ENCODE measurements at regions not wholly inside any gene's neighbourhood (a gene's known extent, or its start where the extent isn't known, plus 50 kb on each side); places are given as distances from the start of the nearest gene placed in this dataset.
A peak's percentile ranks its signal among the peaks of the same experiment; 100 is the strongest.
"Not testable (repeated sequence)": the region's sequence is repeated elsewhere in the genome, so short reads cannot be mapped to it uniquely, and the experiment has no call there.

DNA sequence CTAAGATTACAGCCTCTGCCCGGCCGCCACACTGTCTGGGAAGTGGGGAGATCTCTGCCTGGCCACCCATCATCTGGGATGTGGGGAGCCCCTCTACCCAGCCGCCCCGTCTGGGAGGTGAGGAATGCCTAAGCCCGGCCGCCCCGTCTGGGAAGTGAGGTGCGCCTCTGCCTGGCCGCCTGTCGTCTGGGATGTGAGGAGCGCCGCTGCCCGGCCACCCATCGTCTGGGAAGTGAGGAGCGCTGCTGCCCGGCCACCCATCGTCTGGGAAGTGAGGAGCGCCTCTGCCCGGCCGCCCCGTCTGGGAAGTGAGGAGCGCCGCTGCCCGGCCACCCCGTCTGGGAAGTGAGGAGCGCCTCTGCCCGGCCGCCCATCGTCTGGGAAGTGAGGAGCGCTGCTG, 135.9 kb upstream of the PROKR2 start:
- DNase-seq: not testable (repeated sequence)

DNA sequence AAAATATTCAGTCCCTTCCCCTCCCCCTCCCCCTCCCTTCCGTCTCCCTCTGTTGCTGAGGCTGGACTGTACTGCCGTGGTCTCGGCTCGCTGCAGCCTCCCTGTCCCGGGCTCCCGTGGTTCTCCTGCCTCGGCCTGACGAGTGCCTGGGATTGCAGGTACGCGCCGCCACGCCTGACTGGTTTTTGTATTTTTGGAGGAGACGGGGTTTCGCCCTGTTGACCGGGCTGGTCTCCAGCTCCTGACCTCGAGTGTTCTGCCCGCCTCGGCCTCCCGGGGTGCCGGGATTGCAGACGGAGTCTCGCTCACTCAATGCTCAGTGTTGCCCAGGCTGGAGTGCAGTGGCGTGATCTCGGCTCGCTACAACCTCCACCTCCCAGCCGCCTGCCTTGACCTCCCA, 135.5 kb upstream of the PROKR2 start:
- DNase-seq: not testable (repeated sequence)

DNA sequence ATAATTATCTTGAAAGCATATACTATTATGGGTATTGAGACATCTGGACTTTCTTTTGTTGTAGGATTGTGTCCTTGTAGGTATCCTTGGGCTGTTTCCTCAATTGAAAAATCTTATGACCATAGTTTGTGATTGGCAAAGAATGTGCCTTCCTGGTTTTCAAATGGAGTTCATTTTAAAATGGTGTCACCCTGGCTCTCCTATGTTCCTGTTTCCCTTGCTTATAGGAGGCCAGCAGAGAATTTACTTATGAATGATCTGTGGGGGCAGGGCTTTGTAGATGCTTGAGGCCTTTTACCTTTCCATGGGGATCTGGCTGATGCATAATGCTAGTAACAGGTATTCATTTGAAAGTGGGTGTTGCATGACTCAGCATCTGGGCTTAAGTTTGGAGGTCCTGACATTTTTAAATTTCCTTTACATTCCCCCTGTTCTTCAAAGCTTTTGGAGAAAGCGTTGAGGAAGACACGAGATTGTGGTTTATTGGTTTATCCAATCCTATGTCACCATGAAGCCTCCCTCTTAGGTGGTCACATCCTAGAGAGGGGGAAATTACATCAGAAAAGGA, 135.0 kb upstream of the PROKR2 start:
- no peak for DNase-seq

DNA sequence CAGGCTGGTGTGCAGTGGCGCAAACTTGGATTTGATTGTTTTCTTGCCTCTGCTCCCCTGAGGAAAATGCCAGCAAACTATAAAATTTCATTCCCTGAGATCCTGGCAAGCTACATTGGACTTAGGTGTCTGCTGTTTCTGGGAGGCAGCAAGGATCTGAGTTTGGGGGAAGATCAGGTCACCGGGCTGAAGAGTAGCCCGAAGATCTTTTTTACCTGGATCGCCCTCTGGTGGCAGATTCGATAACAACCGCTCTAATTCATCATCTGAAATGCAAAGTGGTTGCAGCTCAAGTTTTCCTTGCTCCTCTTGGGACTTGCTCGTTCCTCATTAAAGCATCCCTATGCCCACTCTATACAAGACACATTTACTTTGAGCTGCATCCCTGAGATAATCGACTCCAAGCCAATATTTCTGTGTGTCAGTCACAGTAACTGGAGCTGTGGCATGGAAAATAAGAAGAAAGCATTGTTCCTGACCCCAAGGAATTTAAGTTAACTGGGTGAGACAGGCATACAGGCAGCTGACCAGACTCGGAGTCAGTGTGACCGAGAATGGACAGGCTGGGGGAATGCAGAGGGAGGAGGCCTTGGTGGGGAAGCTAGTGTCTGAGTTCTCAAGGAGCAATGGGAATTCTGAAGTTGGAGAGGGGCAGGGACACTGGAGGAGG, 131.8 kb upstream of the PROKR2 start:
- DNase-seq: peak; percentile 80

DNA sequence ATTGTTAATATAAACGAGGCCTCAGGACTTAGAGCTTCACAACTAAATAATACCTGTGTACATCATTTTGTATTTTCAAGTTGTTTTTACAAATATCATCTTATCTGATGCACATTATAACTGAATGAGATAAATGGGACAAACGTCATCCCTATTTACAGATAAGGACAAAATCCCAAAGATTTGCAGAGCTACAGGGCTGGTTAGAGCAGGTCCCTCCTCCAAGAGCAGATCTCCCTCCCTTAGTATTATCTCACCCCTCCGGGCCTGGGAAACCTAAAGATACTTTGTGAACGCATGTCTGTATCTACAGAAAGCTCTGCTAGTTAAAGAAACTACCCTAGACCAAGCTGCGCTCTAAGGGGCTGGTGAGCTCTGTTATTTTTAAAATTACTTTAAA, 130.4 kb upstream of the PROKR2 start:
- DNase-seq: no peak

DNA sequence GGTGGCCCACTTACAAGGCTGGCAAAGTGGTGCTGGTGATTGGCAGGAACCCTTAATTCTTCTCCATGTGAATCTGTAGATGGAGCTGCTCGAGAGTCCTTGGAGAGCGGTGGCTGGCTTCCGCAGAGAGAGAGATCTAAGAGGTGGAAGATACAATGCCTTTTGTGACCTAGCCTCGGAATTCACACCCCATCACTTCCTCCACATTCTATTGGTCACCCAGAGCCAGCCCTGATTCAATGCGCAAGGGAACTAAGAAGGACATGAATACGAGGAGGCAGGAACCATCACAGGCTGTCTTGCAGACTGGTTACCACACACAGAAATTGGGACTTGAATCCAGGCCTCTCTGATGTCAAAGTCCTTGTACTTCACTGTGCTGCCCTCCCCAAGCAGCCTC, 128.9 kb upstream of the PROKR2 start:
- DNase-seq: no peak

DNA sequence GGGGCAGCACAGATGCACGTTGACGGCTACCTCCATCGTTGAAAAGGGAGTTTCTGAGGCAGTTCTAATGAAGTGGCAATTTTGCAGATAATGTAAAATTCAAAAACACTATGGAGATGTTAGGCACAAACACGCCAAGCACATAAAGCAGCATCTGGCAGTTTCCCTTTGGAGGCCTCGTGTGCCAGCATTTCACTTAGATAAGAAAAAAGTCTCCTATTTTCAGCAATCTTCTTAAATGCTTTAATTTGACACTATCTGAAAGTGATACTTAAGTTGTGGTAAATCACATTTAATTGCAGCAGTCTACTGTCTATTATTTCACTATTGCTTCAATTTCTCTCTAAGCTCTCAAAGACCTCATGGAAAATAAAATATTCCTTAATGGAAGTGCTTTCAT, 125.3 kb upstream of the PROKR2 start:
- no peak for DNase-seq

DNA sequence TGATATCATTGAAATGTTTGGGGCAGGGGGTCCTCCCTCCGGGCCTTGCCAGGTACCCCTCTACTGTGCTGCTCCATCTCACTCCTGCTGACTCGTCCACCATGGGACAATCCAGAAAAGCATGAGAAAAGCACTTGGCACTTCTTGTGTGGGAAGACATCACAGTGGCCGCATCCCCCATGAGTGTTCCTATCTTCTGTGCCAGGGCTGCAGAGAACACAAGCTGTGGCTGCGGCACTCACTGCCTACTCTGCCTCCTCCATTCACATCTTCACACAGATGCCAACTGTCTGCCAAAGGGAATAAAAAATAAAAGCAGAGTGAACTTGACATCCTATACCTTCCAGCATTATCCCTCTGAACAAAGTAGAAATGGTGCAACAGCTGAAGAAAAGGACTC, 117.4 kb upstream of the PROKR2 start:
- no peak for DNase-seq

DNA sequence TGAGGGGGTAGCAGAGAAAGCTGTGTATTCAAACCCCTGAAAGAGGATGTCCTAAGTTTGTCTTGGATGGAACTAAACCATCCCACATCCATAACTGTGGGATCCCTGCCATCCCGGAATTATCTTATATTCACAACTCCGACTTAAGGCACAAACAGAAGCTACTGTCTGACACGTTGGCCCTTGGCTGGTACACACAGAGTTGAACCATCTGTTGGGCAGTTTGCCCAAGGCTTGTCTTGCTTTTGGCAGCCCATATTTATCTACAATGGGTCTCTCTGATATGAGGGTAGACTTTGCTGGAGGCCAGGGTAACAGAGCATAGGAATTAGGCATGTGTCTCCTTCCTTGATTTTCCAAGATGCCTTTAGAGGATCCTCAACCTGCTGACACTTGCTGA, 116.6 kb upstream of the PROKR2 start:
- DNase-seq: no peak

DNA sequence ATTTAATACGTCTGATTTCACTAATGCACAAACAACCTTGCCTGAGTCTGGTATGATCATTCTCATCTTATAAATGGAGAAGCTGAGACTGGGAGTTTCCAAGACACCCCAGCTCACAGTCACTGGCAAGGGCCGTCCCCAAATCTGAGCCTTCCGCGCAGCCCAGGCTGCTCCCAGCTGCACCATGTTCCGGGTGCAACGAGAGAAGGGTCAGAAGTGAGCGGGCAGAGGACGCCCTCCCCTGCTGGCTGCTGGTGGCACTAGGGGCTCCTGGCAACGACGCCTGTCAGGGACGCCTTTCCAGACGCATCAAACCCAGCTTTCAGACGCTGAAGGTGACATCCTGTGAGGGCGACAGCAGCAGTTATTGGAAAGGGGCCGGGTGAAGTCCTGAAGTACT, 115.3 kb upstream of the PROKR2 start:
- no peak for DNase-seq

DNA sequence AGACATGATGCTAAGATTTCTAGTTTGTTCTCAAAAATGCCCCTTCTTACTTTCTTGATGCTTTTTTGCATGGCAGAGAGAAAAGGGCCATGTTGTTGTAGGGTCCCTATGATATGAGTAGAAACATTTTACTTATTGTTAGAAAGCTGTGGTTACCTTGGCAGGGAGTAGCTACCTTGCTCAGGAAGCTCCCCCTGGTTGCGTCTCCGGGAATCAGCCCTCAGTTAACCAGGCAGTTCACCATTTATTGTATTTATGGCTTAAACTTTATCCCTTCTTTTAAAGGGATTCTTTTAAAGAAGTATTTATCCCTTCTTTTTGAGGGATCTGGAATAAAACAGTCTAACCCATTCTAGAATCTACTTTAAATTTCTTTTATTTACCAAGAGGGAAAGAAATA, 113.9 kb upstream of the PROKR2 start:
- DNase-seq: no peak

DNA sequence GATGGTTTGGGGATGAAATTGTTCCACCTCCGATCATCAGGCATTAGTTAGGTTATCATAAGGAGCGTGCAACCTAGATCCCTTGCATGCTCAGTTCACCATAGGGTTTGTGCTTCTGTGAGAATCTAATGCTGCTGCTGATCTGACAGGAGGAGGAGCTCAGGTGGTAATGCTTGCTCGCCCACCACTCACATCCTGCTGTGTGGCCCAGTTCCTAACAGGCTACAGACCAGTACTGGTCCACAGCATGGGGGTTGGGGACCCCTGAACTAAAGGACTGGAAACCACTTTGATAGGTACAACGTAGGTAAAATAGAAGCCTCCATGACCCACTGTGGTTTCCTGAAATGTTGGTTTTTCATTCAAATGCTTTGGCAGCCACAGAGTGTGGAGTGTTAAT, 109.3 kb upstream of the PROKR2 start:
- DNase-seq: no peak

DNA sequence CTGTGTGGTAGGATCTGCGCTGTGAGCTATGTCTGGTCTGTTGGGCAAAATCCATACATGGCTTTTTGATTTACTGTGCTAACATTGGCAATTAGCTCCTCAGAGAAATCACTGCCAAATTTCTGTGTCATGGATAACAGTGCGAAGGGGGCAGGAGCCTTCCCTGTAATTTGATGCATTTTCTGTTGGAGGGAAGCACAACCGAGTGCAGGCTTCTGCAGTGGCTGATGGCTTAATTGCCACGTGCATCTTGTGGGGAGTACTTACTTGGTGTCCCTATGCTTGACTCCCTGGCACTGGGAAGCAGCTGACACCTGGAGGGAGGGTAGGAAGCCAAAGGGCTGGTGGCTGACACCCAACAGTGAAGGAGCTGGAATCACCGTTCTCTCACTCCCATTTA, 99.3 kb upstream of the PROKR2 start:
- no peak for DNase-seq

DNA sequence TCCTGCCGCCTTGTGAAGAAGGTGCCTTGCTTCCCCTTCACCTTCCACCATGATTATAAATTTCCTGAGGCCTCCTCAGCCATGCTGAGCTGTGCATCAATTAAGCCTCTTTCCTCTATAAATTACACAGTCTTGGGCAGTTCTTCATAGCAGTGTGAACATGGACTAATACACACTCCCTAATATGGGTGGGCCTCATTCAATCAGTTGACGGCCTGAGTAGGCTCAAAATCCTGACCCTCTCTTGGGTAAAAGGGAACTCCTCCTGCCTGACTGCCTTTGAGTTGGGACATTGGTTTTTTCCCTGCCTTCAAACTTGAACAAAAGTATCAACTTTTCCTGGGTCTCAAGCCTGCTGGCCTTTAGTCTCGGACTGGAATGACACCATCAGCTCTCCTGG, 96.6 kb upstream of the PROKR2 start:
- DNase-seq: no peak

DNA sequence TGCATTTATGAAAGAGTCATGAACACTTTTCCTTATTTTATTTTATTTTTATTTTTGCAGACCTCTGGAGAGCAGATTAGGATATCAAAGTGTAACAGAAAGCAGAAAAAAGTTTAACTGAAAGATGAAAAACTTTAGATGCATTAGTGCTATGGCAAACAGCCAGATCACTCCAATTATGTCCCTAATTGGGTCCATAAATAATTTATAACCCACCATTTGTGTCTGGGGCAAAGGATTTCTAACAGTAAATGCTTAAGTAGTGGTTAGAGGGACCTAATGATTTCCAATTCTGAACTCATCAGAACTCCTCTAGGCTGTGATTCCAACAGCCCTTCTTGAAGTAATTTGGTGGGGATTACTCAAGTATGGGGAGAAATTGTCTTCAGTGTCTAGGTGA, 93.7 kb upstream of the PROKR2 start:
- DNase-seq: no peak

DNA sequence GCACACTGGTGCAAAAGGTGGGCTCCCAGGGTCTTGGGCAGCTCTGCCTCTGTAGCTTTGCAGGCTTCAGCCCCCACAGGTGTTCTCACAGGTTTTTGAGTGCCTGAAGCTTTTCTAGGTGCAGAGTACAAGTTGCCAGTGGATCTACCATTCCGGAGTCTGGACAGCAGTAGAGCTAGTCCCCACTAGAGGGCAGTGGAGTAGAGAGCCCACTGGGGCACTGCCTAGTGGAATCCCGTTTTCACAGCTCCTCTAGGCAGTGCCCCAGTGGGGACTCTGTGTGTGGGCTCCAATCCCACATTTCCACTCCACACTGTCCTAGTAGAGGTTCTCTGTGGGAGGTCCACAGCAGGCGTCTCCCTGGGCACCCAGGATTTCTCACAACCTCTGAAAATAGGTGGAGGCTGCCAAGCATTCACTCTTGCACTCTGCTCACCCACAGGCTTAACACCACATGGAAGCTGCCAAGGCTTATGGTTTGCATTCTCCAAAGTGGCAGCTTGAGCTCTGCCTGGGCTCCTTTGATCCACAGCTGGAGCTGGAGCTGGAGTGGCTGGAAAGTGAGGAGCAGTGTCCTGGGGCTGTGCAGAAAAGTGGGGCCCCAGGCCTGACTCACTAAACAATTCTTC, 86.3 kb upstream of the PROKR2 start:
- peak; percentile 64 for DNase-seq

DNA sequence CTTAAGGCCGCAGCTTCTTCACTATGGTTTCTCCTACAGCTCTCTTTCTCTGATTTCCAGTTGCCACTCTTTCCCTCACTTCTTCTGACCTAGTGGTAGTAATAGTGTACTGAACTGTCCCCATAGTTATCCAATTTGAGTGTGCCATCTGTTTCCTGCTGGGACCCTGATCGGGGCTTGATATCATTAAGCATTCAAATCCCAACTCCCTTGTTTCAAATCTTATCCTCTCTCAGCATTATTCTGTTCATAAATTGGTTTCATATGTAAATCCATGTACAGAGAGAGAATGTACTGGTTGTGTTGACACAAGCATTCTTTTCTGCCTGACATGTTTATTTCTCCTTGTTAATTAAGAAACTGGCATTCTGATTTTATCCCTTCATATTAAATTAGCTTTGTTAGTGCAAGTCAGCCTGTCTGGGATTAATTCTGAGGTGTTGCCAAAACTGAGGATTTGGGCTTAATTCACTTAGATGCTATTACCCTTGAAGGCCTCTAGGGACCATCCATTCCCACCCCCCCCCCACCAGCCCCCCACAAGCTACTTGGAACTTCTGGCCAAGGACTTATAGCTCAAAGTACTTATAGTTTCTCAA, 84.6 kb upstream of the PROKR2 start:
- DNase-seq: peak; percentile 96

DNA sequence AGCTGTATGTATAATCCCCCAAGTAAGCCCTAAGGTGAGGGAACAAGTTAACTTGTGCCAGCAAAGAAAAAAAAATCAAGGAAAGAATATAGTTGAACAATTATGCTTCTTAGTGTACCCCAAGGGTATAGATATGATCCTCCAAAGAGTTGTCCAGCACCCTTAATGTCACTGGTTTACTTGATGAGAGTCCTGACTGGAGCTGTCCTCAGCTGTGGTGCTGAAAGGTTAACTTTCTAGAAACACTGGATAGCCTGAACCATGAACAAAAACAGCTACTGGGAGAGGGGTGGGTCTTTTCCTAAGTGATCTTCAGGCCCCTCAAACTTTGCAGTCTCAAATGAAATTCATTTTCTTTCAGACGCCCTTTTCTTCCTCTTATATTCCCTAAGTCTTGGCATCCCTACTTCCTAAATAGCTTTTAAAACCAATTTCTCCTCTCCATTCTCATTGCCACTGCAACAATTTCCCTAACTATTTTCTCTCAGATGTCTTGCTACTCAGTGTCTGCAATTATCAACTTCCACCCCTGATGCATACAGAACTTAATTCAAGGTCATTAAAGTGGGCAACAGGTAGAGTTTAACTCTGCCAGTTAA, 83.5 kb upstream of the PROKR2 start:
- peak; percentile 6 for DNase-seq

DNA sequence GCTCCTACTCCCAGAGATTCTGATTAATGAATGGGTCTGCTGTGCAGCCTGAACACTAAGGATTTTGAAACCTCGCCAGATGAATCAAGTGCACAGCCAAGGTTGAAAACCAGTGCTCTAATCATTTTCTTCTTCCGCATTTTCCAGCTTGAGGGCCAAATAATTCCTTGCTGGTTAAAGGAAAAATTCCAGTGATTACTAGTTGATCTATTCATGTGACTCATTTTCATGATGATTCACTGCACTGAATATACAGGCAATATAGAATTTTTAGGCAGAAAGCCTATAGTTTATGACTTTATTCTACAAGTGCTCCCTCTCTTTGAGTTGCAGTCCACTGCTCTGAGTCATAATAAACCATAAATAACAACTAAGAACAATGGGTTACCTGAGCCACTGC, 80.6 kb upstream of the PROKR2 start:
- no peak for DNase-seq

DNA sequence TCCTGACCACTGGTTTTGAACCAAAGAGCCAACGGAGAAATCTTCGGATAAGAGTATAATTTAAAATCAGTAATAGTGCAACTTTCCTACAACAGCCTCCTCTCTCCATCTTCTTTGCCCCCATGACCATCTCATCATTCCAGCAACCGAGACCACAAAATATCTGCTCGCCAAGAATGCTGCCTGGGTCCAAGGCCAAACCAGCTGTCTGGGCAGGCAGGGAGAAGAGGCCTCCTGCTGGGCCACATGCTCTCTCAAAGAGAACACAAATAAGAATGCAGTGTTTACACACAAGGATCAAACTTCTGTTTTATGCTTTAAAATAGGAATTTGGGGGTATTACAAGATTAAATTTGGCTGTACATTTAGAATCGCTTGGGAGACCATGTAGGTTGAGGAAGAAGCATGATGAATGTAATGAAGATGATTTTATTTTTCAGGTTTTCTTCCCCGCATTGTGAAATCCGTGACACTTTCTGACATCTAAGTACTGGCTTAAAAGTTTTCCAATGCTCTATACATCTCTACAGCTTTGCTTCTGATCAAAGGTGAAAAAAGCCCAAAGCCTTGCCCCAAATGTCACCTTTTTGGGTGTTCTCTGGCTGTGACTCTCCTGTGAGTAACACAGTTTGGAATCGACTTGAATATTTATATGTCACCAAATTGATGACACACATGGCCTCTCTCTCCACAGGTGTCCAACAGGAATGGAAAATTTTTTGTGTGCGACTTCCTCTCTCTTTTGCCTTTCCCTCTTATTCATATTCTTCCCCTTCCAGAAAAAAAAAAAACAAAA, 79.4 kb upstream of the PROKR2 start:
- DNase-seq: no peak

DNA sequence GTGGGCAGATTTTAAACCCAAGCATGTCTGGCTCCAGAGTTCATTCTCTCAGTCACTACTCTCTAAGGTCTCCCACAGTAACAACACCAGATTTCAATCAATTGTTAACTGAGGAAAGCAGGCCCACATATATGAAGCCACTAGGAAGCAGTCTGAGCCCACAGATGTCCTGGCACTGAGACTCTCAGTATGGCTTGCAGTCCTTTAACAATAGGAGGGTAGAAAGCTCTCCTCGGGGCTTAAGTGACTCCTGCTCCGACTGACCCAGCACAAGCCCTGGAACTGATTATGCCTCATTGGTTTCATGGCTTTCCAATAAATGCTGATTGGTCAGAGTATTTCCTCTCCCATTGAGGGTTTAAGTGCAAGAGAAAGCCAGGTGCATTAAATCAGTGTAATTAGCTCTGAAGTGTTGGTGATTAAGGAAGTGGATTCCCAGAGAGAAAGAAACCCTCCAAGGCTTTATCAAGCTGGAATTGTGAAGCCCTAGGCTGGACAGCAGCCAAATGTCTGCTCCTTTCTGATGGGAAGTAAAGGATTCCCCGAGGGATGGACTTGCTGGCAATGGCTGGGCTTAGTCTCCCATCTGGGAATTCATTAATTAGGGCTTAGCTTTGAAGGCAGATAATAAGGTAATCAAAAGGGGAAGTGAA, 76.6 kb upstream of the PROKR2 start:
- peak; percentile 99 for DNase-seq

DNA sequence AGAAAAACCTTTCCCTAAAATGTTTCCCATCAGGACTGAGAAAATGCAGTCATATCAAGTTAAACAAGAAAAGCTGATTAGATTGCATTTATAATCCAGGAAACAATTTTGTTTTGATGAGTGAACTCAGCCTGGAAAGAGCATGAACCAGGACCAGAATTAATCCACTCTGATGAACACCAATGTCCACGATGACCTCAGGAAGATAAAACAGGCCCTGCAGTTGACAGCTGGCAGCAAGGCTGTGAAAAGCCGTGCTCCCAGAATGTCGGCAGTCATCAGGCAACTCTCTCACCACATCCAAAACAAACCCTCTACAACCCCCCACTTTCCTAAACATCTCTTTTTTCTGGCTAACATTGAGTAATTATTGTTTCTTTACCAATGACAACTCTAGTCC, 74.0 kb upstream of the PROKR2 start:
- peak; percentile 22 for DNase-seq

DNA sequence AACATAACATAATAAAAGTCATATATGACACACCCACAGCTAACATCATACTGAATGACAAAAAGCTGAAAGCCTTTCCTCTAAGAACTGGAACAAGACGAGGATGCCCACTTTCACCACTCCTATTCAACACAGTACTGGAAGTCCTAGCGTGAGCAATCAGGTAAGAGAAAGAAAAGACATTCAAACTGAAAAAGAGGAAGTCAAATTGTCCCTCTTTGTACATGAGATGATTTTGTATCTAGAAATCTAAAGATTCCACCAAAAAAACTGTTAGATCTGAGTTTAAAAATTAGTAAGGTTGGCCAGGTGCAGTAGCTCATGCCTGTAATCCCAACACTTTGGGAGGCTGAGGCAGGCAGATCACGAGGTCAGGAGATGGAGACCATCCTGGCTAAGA, 70.1 kb upstream of the PROKR2 start:
- not testable (repeated sequence) for DNase-seq

Measured in NCI-H82 (cell line).